B cell (primary cell): ENCODE measurements at regions not wholly inside any gene's neighbourhood (a gene's known extent, or its start where the extent isn't known, plus 50 kb on each side); places are given as distances from the start of the nearest gene placed in this dataset.

Experiments used
- ATAC-seq: fragments of 200-7000 bp; cut with Tn5 transposase; one replicate; pipeline ENCODE4 v1.10.0; 2021; ENCODE audit warnings: low read depth, mild to moderate bottlenecking, moderate number of reproducible peaks, moderate library complexity
- CTCF ChIA-PET: fragments of 350-600 bp; sonication (Branson Sonifier 250); formaldehyde crosslinking; loops from one replicate; lab custom pipeline; 2021; ENCODE audit warnings: antibody characterized with exemption, inconsistent platforms; lab: Charles Lee
- POLR2A ChIA-PET: fragments of 350-600 bp; sonication (Branson Sonifier 250); formaldehyde crosslinking; loops from one replicate; lab custom pipeline; 2021; ENCODE audit warnings: antibody characterized with exemption; lab: Charles Lee
- DNase-seq: peaks from one replicate; pipeline ENCODE4 v3.0.0; 2013
- H2AFZ ChIP-seq: 2 replicates; pipeline ENCODE4 v1.6.1; 2012; ENCODE audit warnings: mild to moderate bottlenecking, low read depth, low read length; ENCODE audit not compliant: insufficient read depth, poor library complexity, severe bottlenecking
- H3K27ac ChIP-seq, 2 donors: 1 replicate in 1 of 2; 2 replicates in 1 of 2; pipeline ENCODE4 v1.5.1; 2012 to 2013; ENCODE audit warnings: low read length in 2 of 2, mild to moderate bottlenecking in 2 of 2, moderate library complexity in 1 of 2
- H3K27me3 ChIP-seq, 4 experiments: fragments of 200-600 bp in 1 of 4; sonication (generic) in 1 of 4; replicated peaks in 1 of 4; 1 replicate in 2 of 4; 2 replicates in 2 of 4; pipeline versions ENCODE4 v1.6.1 to v1.7.0; 2013 to 2016; ENCODE audit warnings: low read length in 3 of 4, mild to moderate bottlenecking in 2 of 4, mixed read lengths in 1 of 4, moderate library complexity in 1 of 4; ENCODE audit not compliant: insufficient read depth in 4 of 4, control insufficient read depth in 3 of 4; ENCODE audit errors: control extremely low read depth in 1 of 4
- H3K36me3 ChIP-seq, 2 experiments: replicated peaks in 1 of 2; 1 replicate in 1 of 2; 2 replicates in 1 of 2; pipeline versions ENCODE4 v1.6.1 to v1.7.1; 2013; ENCODE audit warnings: low read length in 1 of 2; ENCODE audit not compliant: insufficient read depth in 2 of 2, control insufficient read depth in 1 of 2; ENCODE audit errors: control extremely low read depth in 1 of 2, extremely low read depth in 1 of 2
- H3K4me1 ChIP-seq, 2 donors: fragments of 200-600 bp in 1 of 2; sonication (generic) in 1 of 2; 1 replicate in 1 of 2; 2 replicates in 1 of 2; pipeline versions ENCODE4 v1.5.1 to v1.6.1; 2013 to 2017; ENCODE audit warnings: low read length in 2 of 2; ENCODE audit not compliant: control insufficient read depth in 2 of 2, insufficient read depth in 2 of 2
- H3K4me2 ChIP-seq: replicated peaks from 2 replicates; pipeline ENCODE3; 2012; ENCODE audit warnings: mild to moderate bottlenecking, low read depth, low read length; ENCODE audit not compliant: poor library complexity, severe bottlenecking
- H3K4me3 ChIP-seq, 5 experiments: fragments of 200-600 bp in 1 of 5; sonication (generic) in 1 of 5; 1 replicate in 3 of 5; 2 replicates in 2 of 5; pipeline versions ENCODE4 v1.5.1 to v1.7.0; 2011 to 2016; ENCODE audit warnings: low read length in 4 of 5, mild to moderate bottlenecking in 4 of 5, low read depth in 2 of 5, control low read depth in 1 of 5, moderate library complexity in 1 of 5; ENCODE audit not compliant: insufficient read depth in 1 of 5; ENCODE audit errors: control extremely low read depth in 1 of 5, extremely low read depth in 1 of 5
- H3K79me2 ChIP-seq: fragments of 200-600 bp; sonication (generic); one replicate; pipeline ENCODE4 v1.6.0; 2016; ENCODE audit warnings: low read length; ENCODE audit not compliant: control insufficient read depth, insufficient read depth
- H3K9ac ChIP-seq: fragments of 200-600 bp; sonication (generic); 2 replicates; pipeline ENCODE4 v1.6.1; 2017; ENCODE audit warnings: mild to moderate bottlenecking, low read length, moderate library complexity
- H3K9me3 ChIP-seq, 3 donors: one replicate each; pipeline versions ENCODE4 v1.6.1 to v1.7.1; 2013; ENCODE audit warnings: low read length in 2 of 3; ENCODE audit not compliant: control insufficient read depth in 2 of 3, insufficient read depth in 1 of 3; ENCODE audit errors: control extremely low read depth in 1 of 3
- H4K20me1 ChIP-seq: 2 replicates; pipeline ENCODE4 v1.6.0; 2012; ENCODE audit warnings: mild to moderate bottlenecking, low read length; ENCODE audit not compliant: insufficient read depth, control insufficient read depth, poor library complexity, severe bottlenecking
- H3K27ac Mint-ChIP-seq: one replicate; pipeline ENCODE4 v1.8.0; 2021; ENCODE audit warnings: mixed read lengths
- H3K27me3 Mint-ChIP-seq: one replicate; pipeline ENCODE4 v1.8.0; 2021; ENCODE audit warnings: mixed read lengths
- H3K4me1 Mint-ChIP-seq: one replicate; pipeline ENCODE4 v1.8.0; 2021; ENCODE audit warnings: mixed read lengths
- H3K4me3 Mint-ChIP-seq: one replicate; pipeline ENCODE4 v1.8.0; 2021; ENCODE audit warnings: mixed read lengths
- H3K9me3 Mint-ChIP-seq: one replicate; pipeline ENCODE4 v1.8.0; 2022; ENCODE audit warnings: mixed read lengths; ENCODE audit not compliant: insufficient read depth
- EZH2 ChIP-seq: IDR thresholded peaks from 2 replicates; pipeline ENCODE4 v1.6.1; 2012; ENCODE audit warnings: borderline replicate concordance, low read depth, mild to moderate bottlenecking, moderate library complexity, low read length; ENCODE audit not compliant: insufficient read depth, poor library complexity, severe bottlenecking
- WGBS: methylation state at CpG from one replicate; pipeline ENCODE4 v1.1.5; 2013; ENCODE audit warnings: missing lambda C conversion rate; ENCODE audit not compliant: insufficient coverage; 5-methylcytosine and 5-hydroxymethylcytosine counted together
- intact Hi-C: fragments of 100-400 bp; cut with micrococcal nuclease; formaldehyde crosslinking; loops from one replicate; pipeline ENCODE4 v1.10.0; 2022
- TF ChIP-seq, protein P1 (sequence below): fragments of 200-600 bp; IDR thresholded peaks from one replicate; pipeline ENCODE4 v1.8.0; 2022; ENCODE audit warnings: antibody characterized with exemption, mild to moderate bottlenecking

DNA sequence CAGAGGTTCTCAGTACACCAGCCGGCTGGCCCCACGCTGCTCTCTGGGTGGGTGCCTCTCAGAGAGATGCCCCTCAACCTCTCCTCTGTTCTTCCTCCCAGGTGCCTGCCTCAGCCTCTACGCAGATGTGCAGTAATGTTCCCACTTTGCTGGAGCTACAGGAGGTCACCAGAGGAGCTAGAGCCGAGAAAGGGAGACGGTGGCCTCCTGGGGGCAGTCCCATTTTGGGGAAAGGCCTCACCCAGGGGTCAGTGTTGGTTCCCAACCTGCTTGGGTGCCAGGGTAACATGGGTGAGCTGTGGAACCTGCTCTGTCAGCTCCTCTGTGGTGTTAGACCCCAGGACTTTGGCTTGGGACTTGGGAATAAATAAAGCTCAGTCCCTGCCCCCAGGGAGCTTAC lies 145.3 kb upstream of the MLN start:
- Mint-ChIP-seq H3K4me3 (no peak overlapping the region), H3K9me3 (no peaks in the 10 kb centered on the region), H3K27me3 (peaks cover 4% of the 10 kb centered on the region), H3K27ac (no peak overlapping the region), H3K4me1 (no peaks in the 10 kb centered on the region)
- no peak overlapping the region for H2AFZ ChIP-seq
- H3K9ac ChIP-seq: no peak overlapping the region
- H3K27ac ChIP-seq: no peak overlapping the region
- no peaks in the 10 kb centered on the region for H4K20me1 ChIP-seq
- ChIA-PET CTCF (no interaction called here), POLR2A (no interaction called here)
- H3K36me3 ChIP-seq: no peaks in the 10 kb centered on the region
- H3K4me2 ChIP-seq: no peak overlapping the region
- intact Hi-C loops: no loop called here
- DNase-seq (no peak), ATAC-seq (no peak)
- peaks cover 0 to 5% (median 0%) of the 10 kb centered on the region in 4 experiments for H3K27me3 ChIP-seq
- no peaks in the 10 kb centered on the region for H3K79me2 ChIP-seq
- peaks cover 0 to 6% (median 0%) of the 10 kb centered on the region in 3 donors for H3K9me3 ChIP-seq
- TF ChIP-seq, protein P1, sequence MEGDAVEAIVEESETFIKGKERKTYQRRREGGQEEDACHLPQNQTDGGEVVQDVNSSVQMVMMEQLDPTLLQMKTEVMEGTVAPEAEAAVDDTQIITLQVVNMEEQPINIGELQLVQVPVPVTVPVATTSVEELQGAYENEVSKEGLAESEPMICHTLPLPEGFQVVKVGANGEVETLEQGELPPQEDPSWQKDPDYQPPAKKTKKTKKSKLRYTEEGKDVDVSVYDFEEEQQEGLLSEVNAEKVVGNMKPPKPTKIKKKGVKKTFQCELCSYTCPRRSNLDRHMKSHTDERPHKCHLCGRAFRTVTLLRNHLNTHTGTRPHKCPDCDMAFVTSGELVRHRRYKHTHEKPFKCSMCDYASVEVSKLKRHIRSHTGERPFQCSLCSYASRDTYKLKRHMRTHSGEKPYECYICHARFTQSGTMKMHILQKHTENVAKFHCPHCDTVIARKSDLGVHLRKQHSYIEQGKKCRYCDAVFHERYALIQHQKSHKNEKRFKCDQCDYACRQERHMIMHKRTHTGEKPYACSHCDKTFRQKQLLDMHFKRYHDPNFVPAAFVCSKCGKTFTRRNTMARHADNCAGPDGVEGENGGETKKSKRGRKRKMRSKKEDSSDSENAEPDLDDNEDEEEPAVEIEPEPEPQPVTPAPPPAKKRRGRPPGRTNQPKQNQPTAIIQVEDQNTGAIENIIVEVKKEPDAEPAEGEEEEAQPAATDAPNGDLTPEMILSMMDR: no peak
- TF ChIP-seq EZH2: no peak
- 64% methylated on average over 5 of the region's 5 CpGs for WGBS
- no peak overlapping the region for H3K4me3 ChIP-seq
- H3K4me1 ChIP-seq: no peaks in the 10 kb centered on the region

DNA sequence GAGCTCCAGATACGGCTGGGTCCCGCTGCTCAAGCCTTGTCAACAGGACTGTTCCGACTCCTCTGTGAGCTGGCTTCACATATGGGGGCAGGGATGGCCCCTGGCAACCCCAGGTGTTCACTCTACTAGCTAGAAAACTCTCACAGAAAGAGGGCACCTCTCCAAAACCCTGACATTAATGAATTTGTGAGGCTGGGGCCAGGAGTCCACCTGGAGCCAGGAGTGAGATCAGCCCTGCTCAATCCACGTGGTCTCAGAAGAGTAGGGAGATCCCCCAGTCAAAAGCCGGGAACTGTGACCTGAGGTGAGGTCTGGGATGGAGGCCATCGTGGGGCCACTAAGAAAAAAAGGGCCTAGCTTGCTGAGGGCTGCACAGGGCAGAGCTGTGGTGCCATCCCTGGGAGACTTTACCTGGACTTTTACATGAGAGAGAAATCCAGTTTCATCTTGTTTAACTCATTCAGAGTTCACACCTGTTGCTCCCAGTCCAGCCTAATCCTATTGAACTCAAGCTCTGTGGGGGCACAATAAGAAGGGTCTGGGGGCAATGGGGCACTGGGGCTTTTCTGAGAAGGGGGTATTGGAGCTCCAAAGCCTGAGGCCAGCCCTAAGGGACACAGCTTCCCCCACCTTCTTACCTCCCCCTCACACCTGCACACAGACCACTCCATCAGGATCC lies 144.3 kb upstream of the MLN start:
- Histone ChIP-seq H3K9me3 (peaks cover 0 to 6% (median 0%) of the 10 kb centered on the region in 3 donors), H3K4me1 (no peaks in the 10 kb centered on the region), H3K9ac (no peak overlapping the region), H2AFZ (no peak overlapping the region), H3K4me2 (no peak overlapping the region), H3K27ac (no peak overlapping the region), H3K4me3 (no peak overlapping the region), H3K27me3 (peaks cover 0 to 6% (median 0%) of the 10 kb centered on the region in 4 experiments), H4K20me1 (no peaks in the 10 kb centered on the region), H3K36me3 (no peaks in the 10 kb centered on the region), H3K79me2 (no peaks in the 10 kb centered on the region)
- H3K4me3 Mint-ChIP-seq: no peak overlapping the region
- H3K27ac Mint-ChIP-seq: no peak overlapping the region
- no peaks in the 10 kb centered on the region for H3K9me3 Mint-ChIP-seq
- TF ChIP-seq EZH2: no peak
- H3K27me3 Mint-ChIP-seq: peaks cover 9% of the 10 kb centered on the region
- CTCF ChIA-PET: interaction anchor here (0.8 to 1.2 kb wide), 2 partner anchors 9 to 177 kb away, joined by 4 to 5 read pairs; no protein-coding TSS in a partner anchor
- POLR2A ChIA-PET: no interaction called here
- intact Hi-C loops: no loop called here
- no peaks in the 10 kb centered on the region for H3K4me1 Mint-ChIP-seq
- DNase-seq: no peak
- 86% methylated on average over 6 of the region's 6 CpGs for WGBS
- no peak for ATAC-seq
